Activated CD8-positive, alpha-beta memory T cell treated with anti-CD3 and anti-CD28 coated beads, Interleukin-2, amount 50 U/mL, for 24 hours (primary cell): ENCODE measurements at regions not wholly inside any gene's neighbourhood (a gene's known extent, or its start where the extent isn't known, plus 50 kb on each side); places are given as distances from the start of the nearest gene placed in this dataset.
A peak's percentile ranks its signal among the peaks of the same experiment; 100 is the strongest.
"Not testable (repeated sequence)": the region's sequence is repeated elsewhere in the genome, so short reads cannot be mapped to it uniquely, and the experiment has no call there.

Source experiments
- DNase-seq: peaks from one replicate; pipeline ENCODE4 v3.0.0-alpha.2; 2020; ENCODE audit errors: extremely low read depth

- DNase-seq: not testable (repeated sequence)
Observed at GRCh38 chr1:143842058-143842457, 129.7 kb downstream of the FAM72C start.

- DNase-seq: not testable (repeated sequence)
Observed at GRCh38 chr1:143839182-143839581, 132.6 kb downstream of the FAM72C start.

- not testable (repeated sequence) for DNase-seq
Observed at GRCh38 chr1:143838598-143838929, 133.2 kb downstream of the FAM72C start.

- not testable (repeated sequence) for DNase-seq
Observed at GRCh38 chr1:143837924-143838597, 133.7 kb downstream of the FAM72C start.

- DNase-seq: not testable (repeated sequence)
Observed at GRCh38 chr1:143833376-143833775, 138.4 kb downstream of the FAM72C start.

GRCh38 chr1:143832379-143832716, 139.4 kb downstream of the FAM72C start:
- DNase-seq: not testable (repeated sequence)

GRCh38 chr1:143831479-143832378, 140.1 kb downstream of the FAM72C start:
- not testable (repeated sequence) for DNase-seq

- not testable (repeated sequence) for DNase-seq
Observed at GRCh38 chr1:143826162-143826561, 145.6 kb downstream of the FAM72C start.

GRCh38 chr1:143824266-143824665, 147.5 kb downstream of the FAM72C start:
- DNase-seq: not testable (repeated sequence)

- DNase-seq: not testable (repeated sequence)
Observed at GRCh38 chr1:143820058-143820457, 151.7 kb downstream of the FAM72C start.

GRCh38 chr1:143816369-143816768, 155.4 kb downstream of the FAM72C start:
- not testable (repeated sequence) for DNase-seq

GRCh38 chr1:143805374-143805773, 166.4 kb downstream of the FAM72C start:
- not testable (repeated sequence) for DNase-seq

GRCh38 chr1:143804707-143805356, 167.0 kb downstream of the FAM72C start:
- not testable (repeated sequence) for DNase-seq

- peak; percentile 0 for DNase-seq
Observed at GRCh38 chr1:143803927-143804411, 167.8 kb downstream of the FAM72C start.

GRCh38 chr1:143803095-143803494, 168.7 kb downstream of the FAM72C start:
- not testable (repeated sequence) for DNase-seq

GRCh38 chr1:143799568-143800187, 172.1 kb downstream of the FAM72C start:
- DNase-seq: not testable (repeated sequence)

GRCh38 chr1:143796369-143796768, 175.4 kb downstream of the FAM72C start:
- not testable (repeated sequence) for DNase-seq

- DNase-seq: not testable (repeated sequence)
Observed at GRCh38 chr1:143792047-143792937, 179.5 kb downstream of the FAM72C start.

- DNase-seq: not testable (repeated sequence)
Observed at GRCh38 chr1:143786381-143786780, 185.4 kb downstream of the FAM72C start.

- not testable (repeated sequence) for DNase-seq
Observed at GRCh38 chr1:143785883-143786282, 185.9 kb downstream of the FAM72C start.
